BLaER1 (cell line): ENCODE measurements at regions not wholly inside any gene's neighbourhood (a gene's known extent, or its start where the extent isn't known, plus 50 kb on each side); places are given as distances from the start of the nearest gene placed in this dataset.

Experiments
- H3K27ac ChIP-seq: shearing (Covaris generic); formaldehyde crosslinking; 2 replicates; pipeline ENCODE4 v1.8.1; 2022
- H3K27me3 ChIP-seq: shearing (Covaris generic); formaldehyde crosslinking; 2 replicates; pipeline ENCODE4 v1.8.1; 2022
- H3K36me3 ChIP-seq: shearing (Covaris generic); formaldehyde crosslinking; 2 replicates; pipeline ENCODE4 v1.8.1; 2022
- H3K4me1 ChIP-seq: shearing (Covaris generic); formaldehyde crosslinking; 2 replicates; pipeline ENCODE4 v1.8.1; 2022
- H3K4me2 ChIP-seq: shearing (Covaris generic); formaldehyde crosslinking; 2 replicates; pipeline ENCODE4 v1.8.1; 2022
- H3K4me3 ChIP-seq: shearing (Covaris generic); formaldehyde crosslinking; 2 replicates; pipeline ENCODE4 v1.8.1; 2022
- H3K9ac ChIP-seq: shearing (Covaris generic); formaldehyde crosslinking; 2 replicates; pipeline ENCODE4 v1.8.1; 2022
- H3K9me3 ChIP-seq: shearing (Covaris generic); formaldehyde crosslinking; 2 replicates; pipeline ENCODE4 v1.8.1; 2022
- H4K20me1 ChIP-seq: shearing (Covaris generic); formaldehyde crosslinking; 2 replicates; pipeline ENCODE4 v1.8.1; 2022
- Cebpa-rat ChIP-seq: shearing (Covaris generic); IDR thresholded peaks from 2 replicates; pipeline ENCODE4 v1.8.1; 2022

GRCh38 chr2:16126517-16127275, 186.3 kb downstream of the MYCN start:
- no peak for TF ChIP-seq Cebpa-rat
- Histone ChIP-seq H4K20me1 (no peaks in the 10 kb centered on the region), H3K27me3 (no peaks in the 10 kb centered on the region), H3K4me2 (no peak overlapping the region), H3K36me3 (no peaks in the 10 kb centered on the region), H3K4me1 (peaks cover 7% of the 10 kb centered on the region; the same call in 1 of the 2 replicates), H3K4me3 (no peak overlapping the region), H3K9me3 (no peaks in the 10 kb centered on the region), H3K9ac (no peak overlapping the region), H3K27ac (no peak overlapping the region)

GRCh38 chr2:16125614-16126516, 185.5 kb downstream of the MYCN start:
- no peaks in the 10 kb centered on the region for H3K27me3 ChIP-seq
- no peaks in the 10 kb centered on the region for H3K36me3 ChIP-seq
- H3K4me3 ChIP-seq, result no peak overlapping the region
- no peak overlapping the region for H3K27ac ChIP-seq
- no peaks in the 10 kb centered on the region for H4K20me1 ChIP-seq
- H3K9ac ChIP-seq, result no peak overlapping the region
- H3K4me1 ChIP-seq, result peaks cover 7% of the 10 kb centered on the region; the same call in 1 of the 2 replicates
- no peak for TF ChIP-seq Cebpa-rat
- H3K9me3 ChIP-seq, result peaks cover 4% of the 10 kb centered on the region; the same call in 1 of the 2 replicates
- H3K4me2 ChIP-seq, result no peak overlapping the region

DNA sequence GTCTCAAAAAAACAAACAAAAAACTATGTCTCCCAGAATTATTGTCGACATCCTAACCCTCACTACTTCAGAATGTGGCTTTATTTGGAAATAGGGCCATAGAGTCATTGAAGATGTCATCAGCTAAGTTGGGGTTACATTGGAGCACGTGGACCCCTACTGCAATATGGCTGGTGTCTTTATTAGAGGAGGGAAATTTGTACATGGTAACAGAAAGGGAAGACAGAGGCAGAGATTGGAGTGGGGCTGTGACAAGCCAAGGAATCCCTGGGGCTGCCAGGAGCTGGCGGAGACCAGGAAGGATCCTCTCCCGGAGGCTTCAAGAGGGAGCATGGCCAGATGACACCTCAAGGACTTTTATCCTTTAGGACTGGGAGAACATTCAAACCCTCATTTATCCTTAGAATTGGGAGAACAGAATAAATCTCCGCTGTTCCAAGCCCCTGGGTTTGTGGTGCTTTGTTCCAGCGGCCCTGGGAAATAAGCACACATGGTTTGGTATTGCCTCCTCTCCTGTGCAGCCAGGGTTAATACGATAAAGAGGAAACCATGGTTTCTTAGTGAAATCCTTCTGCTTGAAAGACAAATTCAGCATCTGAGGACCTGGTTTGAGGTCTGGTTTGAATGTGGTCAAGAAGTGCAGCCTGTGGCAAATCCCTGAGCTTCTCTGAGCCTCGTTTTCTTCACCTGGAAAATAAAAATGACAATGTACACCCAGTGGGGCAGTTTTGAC, 184.7 kb downstream of the MYCN start:
- no peak for TF ChIP-seq Cebpa-rat
- no peak overlapping the region for H3K4me2 ChIP-seq
- no peak overlapping the region for H3K27ac ChIP-seq
- H3K36me3 ChIP-seq, result no peaks in the 10 kb centered on the region
- no peak overlapping the region for H3K4me3 ChIP-seq
- H3K27me3 ChIP-seq, result no peaks in the 10 kb centered on the region
- peaks cover 4% of the 10 kb centered on the region; the same call in 1 of the 2 replicates for H3K9me3 ChIP-seq
- peaks cover 7% of the 10 kb centered on the region; the same call in 1 of the 2 replicates for H3K4me1 ChIP-seq
- no peak overlapping the region for H3K9ac ChIP-seq
- no peaks in the 10 kb centered on the region for H4K20me1 ChIP-seq

- Histone ChIP-seq H3K9me3 (peaks cover 4% of the 10 kb centered on the region; the same call in 1 of the 2 replicates), H3K9ac (no peak overlapping the region), H3K4me2 (no peak overlapping the region), H4K20me1 (no peaks in the 10 kb centered on the region), H3K4me3 (no peak overlapping the region), H3K27ac (no peak overlapping the region), H3K4me1 (peaks cover 7% of the 10 kb centered on the region; the same call in 1 of the 2 replicates), H3K27me3 (no peaks in the 10 kb centered on the region), H3K36me3 (no peaks in the 10 kb centered on the region)
- no peak for TF ChIP-seq Cebpa-rat
Observed at GRCh38 chr2:16123856-16124780, 183.8 kb downstream of the MYCN start.

DNA sequence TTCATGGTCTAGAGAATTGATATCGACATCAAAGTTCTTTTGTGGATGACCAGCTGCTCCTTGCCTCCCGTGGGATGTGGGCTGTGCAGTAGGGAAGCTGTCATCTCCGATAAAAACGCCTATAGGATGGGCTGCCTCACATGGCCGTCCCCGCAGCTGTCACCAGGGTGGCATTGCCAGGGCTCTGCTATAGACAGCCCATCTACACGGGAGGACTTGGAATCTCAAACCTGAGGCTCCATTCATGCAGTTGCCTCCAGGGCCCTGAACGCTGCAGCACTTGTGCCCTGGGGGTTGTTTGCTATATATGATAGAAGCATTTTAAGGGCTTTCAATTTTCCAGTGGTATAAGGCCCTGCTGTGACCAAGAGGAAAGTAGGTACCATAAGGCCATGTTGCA, 183.1 kb downstream of the MYCN start:
- Histone ChIP-seq H3K9ac (no peak overlapping the region), H3K4me1 (peaks cover 7% of the 10 kb centered on the region; the same call in 1 of the 2 replicates), H3K27ac (no peak overlapping the region), H3K9me3 (peaks cover 4% of the 10 kb centered on the region; the same call in 1 of the 2 replicates), H3K4me2 (0 out of 2 replicates have a peak overlapping the region, but pooled peaks have one; percentile 19), H3K36me3 (no peaks in the 10 kb centered on the region), H3K4me3 (no peak overlapping the region), H4K20me1 (no peaks in the 10 kb centered on the region), H3K27me3 (no peaks in the 10 kb centered on the region)
- no peak for TF ChIP-seq Cebpa-rat

DNA sequence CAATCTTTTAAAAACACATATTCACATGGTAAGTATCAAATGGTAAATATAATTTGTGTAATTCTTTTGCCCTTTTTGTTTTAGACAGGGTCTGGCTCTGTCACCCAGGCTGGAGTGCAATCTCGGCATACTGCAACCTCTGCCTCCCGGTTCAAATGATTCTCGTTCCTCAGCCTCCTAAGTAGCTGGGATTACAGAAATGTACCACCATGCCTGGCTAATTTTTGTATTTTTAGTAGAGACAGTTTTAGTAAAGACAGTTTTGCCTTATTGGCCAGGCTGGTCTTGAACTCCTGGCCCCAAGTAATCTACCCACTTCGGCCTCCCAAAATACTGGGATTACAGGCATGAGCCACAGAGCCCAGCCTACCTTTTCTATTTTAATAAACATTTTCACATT, 182.2 kb downstream of the MYCN start:
- H3K27me3 ChIP-seq, result no peaks in the 10 kb centered on the region
- no peaks in the 10 kb centered on the region for H3K36me3 ChIP-seq
- peaks cover 4% of the 10 kb centered on the region; the same call in 1 of the 2 replicates for H3K9me3 ChIP-seq
- no peak overlapping the region for H3K4me3 ChIP-seq
- no peak overlapping the region for H3K9ac ChIP-seq
- no peak for TF ChIP-seq Cebpa-rat
- peaks cover 7% of the 10 kb centered on the region; the same call in 1 of the 2 replicates for H3K4me1 ChIP-seq
- H4K20me1 ChIP-seq, result no peaks in the 10 kb centered on the region
- H3K27ac ChIP-seq, result no peak overlapping the region
- no peak overlapping the region for H3K4me2 ChIP-seq

DNA sequence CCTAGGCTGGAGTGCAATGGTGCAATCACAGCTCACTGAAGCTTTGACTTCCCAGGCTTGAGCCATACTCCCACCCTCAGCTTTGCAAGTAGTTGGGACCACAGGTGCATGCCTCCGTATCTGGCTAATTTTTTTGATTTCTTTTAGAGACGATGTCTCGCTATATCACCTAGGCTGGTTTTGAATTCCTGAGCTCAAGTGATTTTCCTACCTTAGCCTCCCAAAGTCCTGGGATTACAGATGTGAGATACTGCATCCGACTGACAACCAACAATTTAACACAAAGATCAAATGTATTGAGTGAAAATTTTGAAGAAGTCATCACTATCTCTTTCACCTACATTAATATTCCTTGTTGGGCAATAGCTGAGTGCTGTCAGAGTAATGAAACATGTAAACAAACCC, 181.6 kb downstream of the MYCN start:
- Histone ChIP-seq H3K4me1 (peaks cover 7% of the 10 kb centered on the region; the same call in 1 of the 2 replicates), H3K27me3 (no peaks in the 10 kb centered on the region), H3K9me3 (peaks cover 4% of the 10 kb centered on the region; the same call in 1 of the 2 replicates), H3K4me3 (no peak overlapping the region), H3K9ac (no peak overlapping the region), H3K27ac (no peak overlapping the region), H3K4me2 (no peak overlapping the region), H3K36me3 (no peaks in the 10 kb centered on the region), H4K20me1 (no peaks in the 10 kb centered on the region)
- TF ChIP-seq Cebpa-rat, result no peak

DNA sequence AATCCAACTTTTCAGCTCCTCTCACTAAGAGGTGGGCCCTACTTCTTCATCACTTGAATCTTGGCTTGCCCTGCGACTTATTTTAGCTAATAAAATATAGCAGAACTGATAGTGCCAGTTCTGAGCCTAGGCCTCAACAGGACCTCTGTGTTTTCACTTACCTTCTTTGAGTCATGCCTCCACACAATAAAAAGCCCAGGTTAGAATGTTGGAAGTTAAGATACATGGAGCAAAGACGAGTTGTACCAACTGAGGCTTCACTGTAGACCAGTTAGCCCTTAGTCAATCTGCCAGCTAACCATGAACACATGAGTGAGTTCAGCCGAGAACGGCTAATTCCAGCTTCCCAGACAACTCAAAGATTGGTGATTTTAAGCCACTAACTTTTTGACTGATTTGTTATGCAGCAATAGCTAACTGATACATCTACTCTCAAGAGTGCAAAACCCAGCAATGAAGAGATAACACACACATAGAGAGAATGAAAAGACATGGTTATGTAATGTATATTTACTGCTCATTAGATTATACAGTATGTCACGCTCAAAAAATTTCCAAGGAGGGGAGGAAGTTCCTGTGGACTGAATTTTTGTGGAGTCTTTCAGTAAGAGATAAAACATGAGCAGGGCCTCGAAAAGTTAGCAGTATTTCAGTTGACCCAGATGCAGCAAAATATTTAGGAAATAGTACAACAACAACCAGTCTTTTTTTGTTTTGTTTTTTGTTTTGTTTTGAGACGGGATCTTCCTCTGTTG, 181.1 kb downstream of the MYCN start:
- no peaks in the 10 kb centered on the region for H3K27me3 ChIP-seq
- H4K20me1 ChIP-seq, result no peaks in the 10 kb centered on the region
- H3K4me3 ChIP-seq, result no peak overlapping the region
- peaks cover 4% of the 10 kb centered on the region; the same call in 1 of the 2 replicates for H3K9me3 ChIP-seq
- no peaks in the 10 kb centered on the region for H3K36me3 ChIP-seq
- no peak overlapping the region for H3K4me2 ChIP-seq
- TF ChIP-seq Cebpa-rat, result no peak
- H3K9ac ChIP-seq, result no peak overlapping the region
- H3K4me1 ChIP-seq, result peaks cover 7% of the 10 kb centered on the region; the same call in 1 of the 2 replicates
- no peak overlapping the region for H3K27ac ChIP-seq
